ENCODE measurements at regions not wholly inside any gene's neighbourhood (a gene's known extent, or its start where the extent isn't known, plus 50 kb on each side); places are given as distances from the start of the nearest gene placed in this dataset.
A peak's percentile ranks its signal among the peaks of the same experiment; 100 is the strongest.

- peaks cover 0 to 52% (median 18%) of the 10 kb centered on the region in 9 donors for H3K4me1 ChIP-seq
- TF ChIP-seq CTCF (IDR thresholded peaks at IDR 0.05) = no peak
- H3K9me3 ChIP-seq = peaks cover 0 to under 1% (median 0%) of the 10 kb centered on the region in 11 donors
- peaks cover 0 to 55% (median 5%) of the 10 kb centered on the region in 9 donors for H3K36me3 ChIP-seq
- intact Hi-C loops (cut with DNase I) = loop anchor here in 1 of 10 donors (1.0 kb wide), 1 partner anchor 21 kb away; no protein-coding TSS in a partner anchor
- H3K4me3 ChIP-seq = no peak overlapping the region
- DNase-seq (no peak), ATAC-seq (no peak)
- no peak overlapping the region for H3K27ac ChIP-seq
- no peaks in the 10 kb centered on the region for H3K27me3 ChIP-seq
- WGBS, 2 donors = 39 to 48% methylated on average over 3 of the region's 3 CpGs
These were observed 57.6 kb upstream of the STK17B start for GRCh38 chr2:196229013-196229412.

GRCh38 chr2:196230061-196230854 is 58.9 kb upstream of the STK17B start:
- Histone ChIP-seq H3K4me3 (no peak overlapping the region), H3K4me1 (peaks cover 0 to 65% (median 20%) of the 10 kb centered on the region in 9 donors), H3K27ac (peak overlapping the region in 1 of 10 donors; percentile 72), H3K27me3 (no peaks in the 10 kb centered on the region), H3K9me3 (no peaks in the 10 kb centered on the region), H3K36me3 (peaks cover 0 to 45% (median 0%) of the 10 kb centered on the region in 9 donors)
- no peak for DNase-seq
- TF ChIP-seq CTCF (IDR thresholded peaks at IDR 0.05) = no peak
- ATAC-seq = no peak
- 89 to 91% methylated on average over 13 of the region's 13 CpGs for WGBS, 2 donors
- intact Hi-C loops (cut with DNase I) = loop anchor here in 1 of 10 donors (5.0 kb wide), 1 partner anchor 37 kb away; no protein-coding TSS in a partner anchor

GRCh38 chr2:196233021-196233804 is 61.8 kb upstream of the STK17B start:
- WGBS, 2 donors = 23 to 29% methylated on average over 5 of the region's 5 CpGs
- H3K27me3 ChIP-seq = no peaks in the 10 kb centered on the region
- DNase-seq (peak in 1 of 2 donors; percentile 25), ATAC-seq (peak; percentile 38 to 87 (median 72))
- intact Hi-C loops (cut with DNase I) = loop anchor here in 1 of 10 donors (5.0 kb wide), 1 partner anchor 34 kb away; no protein-coding TSS in a partner anchor
- no peaks in the 10 kb centered on the region for H3K9me3 ChIP-seq
- peaks cover 0 to 44% (median 0%) of the 10 kb centered on the region in 9 donors for H3K36me3 ChIP-seq
- peaks cover 0 to 65% (median 20%) of the 10 kb centered on the region in 9 donors for H3K4me1 ChIP-seq
- H3K27ac ChIP-seq = peak overlapping the region in 8 of 10 donors; percentile 13 to 84 (median 35)
- H3K4me3 ChIP-seq = no peak overlapping the region
- TF ChIP-seq CTCF (IDR thresholded peaks at IDR 0.05) = no peak
